Cardiac fibroblast (primary cell): ENCODE measurements at regions not wholly inside any gene's neighbourhood (a gene's known extent, or its start where the extent isn't known, plus 50 kb on each side); places are given as distances from the start of the nearest gene placed in this dataset.

ENCODE experiments used
- DNase-seq, 2 donors: peaks; one replicate each; pipeline versions ENCODE4 v3.0.0 to v3.0.0-alpha.2; 2010; ENCODE audit warnings: low read depth in 2 of 2
- H3K4me3 ChIP-seq, 2 donors: replicated peaks in 1 of 2; 1 replicate in 1 of 2; 2 replicates in 1 of 2; pipeline ENCODE4 v1.5.1; 2011; ENCODE audit warnings: low read depth in 2 of 2, low read length in 2 of 2, mild to moderate bottlenecking in 2 of 2, moderate library complexity in 1 of 2
- TF ChIP-seq, protein P1 (sequence below): IDR thresholded peaks from one replicate; pipeline ENCODE4 v1.5.1; 2011; ENCODE audit warnings: low read depth, mild to moderate bottlenecking, low read length, inconsistent platforms

DNA sequence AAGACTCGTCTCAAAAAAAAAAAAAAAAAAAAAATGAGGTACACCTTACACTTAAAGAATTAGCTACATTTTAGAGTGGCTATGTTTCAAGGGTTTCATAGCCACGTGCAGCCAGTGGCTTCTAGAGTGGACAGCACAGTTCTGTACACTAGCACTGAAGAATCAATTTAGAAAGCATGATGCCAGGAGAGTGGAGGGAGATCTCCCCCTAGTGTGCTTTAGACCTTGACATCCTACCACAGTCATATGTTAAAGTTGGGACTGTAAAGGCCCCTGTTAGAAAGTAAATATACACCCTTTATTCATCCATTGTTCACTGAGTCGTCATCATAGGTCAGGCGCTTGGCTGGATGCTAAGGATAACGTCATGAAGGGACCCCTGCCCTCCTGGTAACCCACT is 179.4 kb downstream of the QDPR start:
- TF ChIP-seq, protein P1, sequence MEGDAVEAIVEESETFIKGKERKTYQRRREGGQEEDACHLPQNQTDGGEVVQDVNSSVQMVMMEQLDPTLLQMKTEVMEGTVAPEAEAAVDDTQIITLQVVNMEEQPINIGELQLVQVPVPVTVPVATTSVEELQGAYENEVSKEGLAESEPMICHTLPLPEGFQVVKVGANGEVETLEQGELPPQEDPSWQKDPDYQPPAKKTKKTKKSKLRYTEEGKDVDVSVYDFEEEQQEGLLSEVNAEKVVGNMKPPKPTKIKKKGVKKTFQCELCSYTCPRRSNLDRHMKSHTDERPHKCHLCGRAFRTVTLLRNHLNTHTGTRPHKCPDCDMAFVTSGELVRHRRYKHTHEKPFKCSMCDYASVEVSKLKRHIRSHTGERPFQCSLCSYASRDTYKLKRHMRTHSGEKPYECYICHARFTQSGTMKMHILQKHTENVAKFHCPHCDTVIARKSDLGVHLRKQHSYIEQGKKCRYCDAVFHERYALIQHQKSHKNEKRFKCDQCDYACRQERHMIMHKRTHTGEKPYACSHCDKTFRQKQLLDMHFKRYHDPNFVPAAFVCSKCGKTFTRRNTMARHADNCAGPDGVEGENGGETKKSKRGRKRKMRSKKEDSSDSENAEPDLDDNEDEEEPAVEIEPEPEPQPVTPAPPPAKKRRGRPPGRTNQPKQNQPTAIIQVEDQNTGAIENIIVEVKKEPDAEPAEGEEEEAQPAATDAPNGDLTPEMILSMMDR, result no peak
- no peak for DNase-seq
- H3K4me3 ChIP-seq, result no peak overlapping the region

- TF ChIP-seq, protein P1, result no peak
- H3K4me3 ChIP-seq, result no peak overlapping the region
- no peak for DNase-seq
Measured at GRCh38 chr4:17329046-17329445, 182.8 kb downstream of the QDPR start.

GRCh38 chr4:17328141-17328815 is 183.6 kb downstream of the QDPR start:
- TF ChIP-seq, protein P1, result no peak
- no peak overlapping the region for H3K4me3 ChIP-seq
- no peak for DNase-seq

GRCh38 chr4:17327591-17327990 is 184.3 kb downstream of the QDPR start:
- H3K4me3 ChIP-seq, result no peak overlapping the region
- no peak for DNase-seq
- TF ChIP-seq, protein P1, result no peak

- TF ChIP-seq, protein P1, result no peak
- no peak overlapping the region for H3K4me3 ChIP-seq
- DNase-seq, result no peak
Measured at GRCh38 chr4:17326756-17327155, 185.1 kb downstream of the QDPR start.

- DNase-seq, result no peak
- H3K4me3 ChIP-seq, result no peak overlapping the region
- TF ChIP-seq, protein P1, result no peak
Measured at GRCh38 chr4:17325098-17325497, 186.8 kb downstream of the QDPR start.

- H3K4me3 ChIP-seq, result no peak overlapping the region
- DNase-seq, result peak; percentile 69 to 76
- TF ChIP-seq, protein P1, result peak; percentile 61
Measured at GRCh38 chr4:17324386-17324830, 187.5 kb downstream of the QDPR start.
